NCI-H774 (cell line): ENCODE measurements at regions not wholly inside any gene's neighbourhood (a gene's known extent, or its start where the extent isn't known, plus 50 kb on each side); places are given as distances from the start of the nearest gene placed in this dataset.

Experiments used
- DNase-seq: peaks from one replicate; lab custom pipeline; 2025; lab: John Stamatoyannopoulos, UW

GRCh38 chr12:13503094-13503835 lies 306.7 kb downstream of the EMP1 start:
- DNase-seq, result no peak

- no peak for DNase-seq
Observed at GRCh38 chr12:13499008-13499407, 302.5 kb downstream of the EMP1 start.

- no peak for DNase-seq
Observed at GRCh38 chr12:13496111-13496510, 299.6 kb downstream of the EMP1 start.

GRCh38 chr12:13489246-13489645 lies 292.7 kb downstream of the EMP1 start:
- DNase-seq, result no peak

GRCh38 chr12:13487326-13487725 lies 290.8 kb downstream of the EMP1 start:
- no peak for DNase-seq

- no peak for DNase-seq
Observed at GRCh38 chr12:13486794-13487193, 290.3 kb downstream of the EMP1 start.

GRCh38 chr12:13478650-13479181 lies 282.2 kb downstream of the EMP1 start:
- no peak for DNase-seq

GRCh38 chr12:13474381-13474780 lies 277.9 kb downstream of the EMP1 start:
- DNase-seq, result no peak

GRCh38 chr12:13472690-13473089 lies 276.2 kb downstream of the EMP1 start:
- no peak for DNase-seq

- DNase-seq, result no peak
Observed at GRCh38 chr12:13471471-13471870, 274.9 kb downstream of the EMP1 start.

- DNase-seq, result no peak
Observed at GRCh38 chr12:13465635-13466034, 269.1 kb downstream of the EMP1 start.

GRCh38 chr12:13463189-13463588 lies 266.7 kb downstream of the EMP1 start:
- DNase-seq, result no peak

- no peak for DNase-seq
Observed at GRCh38 chr12:13462450-13462849, 265.9 kb downstream of the EMP1 start.

- DNase-seq, result no peak
Observed at GRCh38 chr12:13455778-13456144, 259.2 kb downstream of the EMP1 start.

GRCh38 chr12:13454991-13455777 lies 258.7 kb downstream of the EMP1 start:
- no peak for DNase-seq

- DNase-seq, result no peak
Observed at GRCh38 chr12:13452955-13453570, 256.5 kb downstream of the EMP1 start.

GRCh38 chr12:13451776-13452175 lies 255.2 kb downstream of the EMP1 start:
- no peak for DNase-seq

GRCh38 chr12:13450231-13451080 lies 253.9 kb downstream of the EMP1 start:
- no peak for DNase-seq

- no peak for DNase-seq
Observed at GRCh38 chr12:13444076-13444475, 247.6 kb downstream of the EMP1 start.

- DNase-seq, result no peak
Observed at GRCh38 chr12:13443498-13443897, 247.0 kb downstream of the EMP1 start.

- no peak for DNase-seq
Observed at GRCh38 chr12:13443028-13443427, 246.5 kb downstream of the EMP1 start.

- no peak for DNase-seq
Observed at GRCh38 chr12:13442457-13442856, 245.9 kb downstream of the EMP1 start.
